GM21529 (cell line): ENCODE measurements at regions not wholly inside any gene's neighbourhood (a gene's known extent, or its start where the extent isn't known, plus 50 kb on each side); places are given as distances from the start of the nearest gene placed in this dataset.
"Not testable (repeated sequence)": the region's sequence is repeated elsewhere in the genome, so short reads cannot be mapped to it uniquely, and the experiment has no call there.

Source experiments
- ATAC-seq: cut with Tn5 transposase; IDR thresholded peaks from one replicate; pipeline ENCODE4 v1.9.1; 2021; ENCODE audit not compliant: unreplicated experiment

GRCh38 chr4:3380336-3380735, 61.4 kb upstream of the HGFAC start:
- not testable (repeated sequence) for ATAC-seq

GRCh38 chr4:3381208-3381607, 60.6 kb upstream of the HGFAC start:
- ATAC-seq, result not testable (repeated sequence)

- ATAC-seq, result no peak
Measured at GRCh38 chr4:3382251-3382650, 59.5 kb upstream of the HGFAC start.

GRCh38 chr4:3384391-3384770, 57.4 kb upstream of the HGFAC start:
- no peak for ATAC-seq

GRCh38 chr4:3384771-3385710, 56.7 kb upstream of the HGFAC start:
- no peak for ATAC-seq

- no peak for ATAC-seq
Measured at GRCh38 chr4:3385711-3386420, 55.9 kb upstream of the HGFAC start.

GRCh38 chr4:3386526-3386925, 55.2 kb upstream of the HGFAC start:
- no peak for ATAC-seq

- ATAC-seq, result peak; percentile 61
Measured at GRCh38 chr4:3387154-3387942, 54.4 kb upstream of the HGFAC start.

GRCh38 chr4:3387943-3388361, 53.8 kb upstream of the HGFAC start:
- peak; percentile 33 for ATAC-seq

- peak; percentile 64 for ATAC-seq
Measured at GRCh38 chr4:3388471-3389232, 53.1 kb upstream of the HGFAC start.

- no peak for ATAC-seq
Measured at GRCh38 chr4:3389233-3390215, 52.2 kb upstream of the HGFAC start.

- no peak for ATAC-seq
Measured at GRCh38 chr4:3390288-3390811, 51.4 kb upstream of the HGFAC start.

- ATAC-seq, result no peak
Measured at GRCh38 chr4:3391422-3391821, 50.3 kb upstream of the HGFAC start.
